AG10803 (cell line): ENCODE measurements at regions not wholly inside any gene's neighbourhood (a gene's known extent, or its start where the extent isn't known, plus 50 kb on each side); places are given as distances from the start of the nearest gene placed in this dataset.
A peak's percentile ranks its signal among the peaks of the same experiment; 100 is the strongest.
"Not testable (repeated sequence)": the region's sequence is repeated elsewhere in the genome, so short reads cannot be mapped to it uniquely, and the experiment has no call there.

ENCODE experiments used
- DNase-seq: peaks from one replicate; pipeline ENCODE4 v3.0.0; 2010; ENCODE audit warnings: low read depth
- H3K4me3 ChIP-seq: 2 replicates; pipeline ENCODE4 v1.5.1; 2011; ENCODE audit warnings: mild to moderate bottlenecking, low read length, control low read depth
- CTCF ChIP-seq: conservative IDR thresholded peaks from 2 replicates; pipeline ENCODE4 v1.5.1; 2011; ENCODE audit warnings: mild to moderate bottlenecking, low read length, control low read depth, inconsistent platforms

- no peak overlapping the region for H3K4me3 ChIP-seq
- DNase-seq = no peak
- TF ChIP-seq CTCF = no peak
Measured at GRCh38 chr6:140663094-140663493, 1288.6 kb upstream of the CITED2 start.

DNA sequence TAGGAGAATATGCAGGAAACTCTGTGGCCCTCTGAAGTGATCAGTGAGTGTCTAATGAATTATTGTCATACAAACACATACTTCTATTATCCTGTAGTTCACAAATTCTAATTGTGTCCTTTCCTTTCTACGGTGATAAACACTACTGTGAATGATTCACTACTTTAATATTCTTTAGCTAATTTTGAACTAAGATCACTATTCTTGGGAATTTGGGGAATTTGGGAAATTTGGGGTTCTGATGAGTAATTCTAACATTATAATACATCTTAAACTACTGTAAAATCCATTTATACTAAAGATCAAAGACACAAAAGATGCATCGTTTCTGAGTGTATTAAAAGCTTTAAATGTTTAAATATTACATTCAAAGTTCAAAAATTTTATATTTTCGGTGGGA, 1287.2 kb upstream of the CITED2 start:
- no peak for TF ChIP-seq CTCF
- peak; percentile 60 for DNase-seq
- no peak overlapping the region for H3K4me3 ChIP-seq

DNA sequence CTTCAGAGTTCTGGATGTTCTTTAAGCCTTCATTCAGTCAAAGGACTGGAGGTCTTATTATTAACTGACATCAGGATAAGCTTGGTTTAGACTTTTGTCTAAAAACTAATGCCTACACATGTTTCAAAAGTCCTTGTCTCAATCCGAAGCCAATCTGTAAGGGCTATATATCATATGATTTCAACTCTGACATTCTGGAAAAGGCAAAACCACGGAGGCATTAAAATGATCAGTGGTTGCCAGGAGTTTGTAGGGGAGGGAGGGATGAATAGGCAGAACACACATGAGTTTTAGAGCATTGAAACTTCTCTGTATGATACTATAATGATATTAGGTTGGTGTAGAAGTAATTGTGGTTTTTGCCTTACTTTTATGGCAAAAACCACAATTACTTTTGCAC, 1285.8 kb upstream of the CITED2 start:
- peak; percentile 74 for DNase-seq
- no peak for TF ChIP-seq CTCF
- no peak overlapping the region for H3K4me3 ChIP-seq

- DNase-seq = no peak
- no peak for TF ChIP-seq CTCF
- H3K4me3 ChIP-seq = no peak overlapping the region
Measured at GRCh38 chr6:140653972-140654371, 1279.5 kb upstream of the CITED2 start.

DNA sequence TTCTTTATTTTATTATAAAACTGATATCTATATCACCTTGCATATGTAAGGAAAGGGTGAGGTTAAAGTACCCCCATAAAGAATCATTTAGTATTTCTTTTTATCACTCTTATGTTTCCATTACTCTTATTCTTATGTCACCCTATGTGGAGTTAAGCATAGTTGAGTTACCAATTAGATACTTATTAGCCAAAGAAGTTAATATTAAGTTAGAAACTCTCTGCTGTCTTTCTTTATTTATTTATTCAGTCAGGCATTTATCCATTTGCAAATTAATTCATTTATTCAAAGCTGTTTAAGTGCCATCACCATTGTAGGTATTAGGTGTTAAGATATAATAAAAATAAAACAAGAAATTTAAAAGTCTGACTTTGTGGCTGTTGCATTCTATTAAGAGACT, 1279.1 kb upstream of the CITED2 start:
- no peak for DNase-seq
- TF ChIP-seq CTCF = no peak
- no peak overlapping the region for H3K4me3 ChIP-seq

DNA sequence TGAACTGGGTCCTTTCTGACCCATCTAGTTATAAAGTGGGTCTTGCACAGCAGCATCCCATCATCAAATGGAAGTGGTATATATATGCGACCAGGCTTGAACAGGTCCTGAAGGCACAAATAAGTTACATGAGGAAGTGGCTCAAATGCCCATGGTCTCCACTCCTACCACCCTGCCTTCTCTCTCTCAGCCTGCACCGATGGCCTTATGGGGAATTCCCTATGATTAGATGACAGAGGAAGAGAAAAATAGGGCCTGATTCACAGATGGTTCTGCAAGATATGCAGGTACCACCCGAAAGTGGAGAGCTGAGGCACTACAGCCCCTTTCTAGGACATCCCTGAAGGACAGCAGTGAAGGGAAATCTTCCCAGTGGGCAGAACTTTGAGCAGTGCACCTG, 1275.1 kb upstream of the CITED2 start:
- not testable (repeated sequence) for DNase-seq, H3K4me3 ChIP-seq

GRCh38 chr6:140647322-140647721, 1272.9 kb upstream of the CITED2 start:
- DNase-seq, H3K4me3 ChIP-seq: not testable (repeated sequence)

DNA sequence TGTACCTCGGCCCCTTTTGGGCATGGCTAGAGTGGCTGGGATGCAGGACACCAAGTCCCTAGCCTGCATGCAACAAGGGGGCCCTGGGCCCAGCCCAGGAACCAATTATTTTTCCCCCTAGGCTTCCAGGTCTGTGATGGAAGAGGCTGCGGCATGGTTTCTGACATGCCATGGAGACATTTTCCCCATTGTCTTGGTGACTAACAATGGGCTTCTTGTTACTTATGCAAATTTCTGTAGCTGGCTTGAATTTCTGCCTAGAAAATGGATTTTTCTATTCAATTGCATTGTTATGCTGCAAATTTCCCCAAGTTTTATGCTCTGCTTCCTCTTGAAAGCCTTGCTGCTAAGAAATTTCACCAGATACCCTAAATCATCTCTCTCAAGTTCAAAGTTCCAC, 1269.6 kb upstream of the CITED2 start:
- no peak for TF ChIP-seq CTCF
- H3K4me3 ChIP-seq = no peak overlapping the region
- no peak for DNase-seq
